ENCODE measurements at regions not wholly inside any gene's neighbourhood (a gene's known extent, or its start where the extent isn't known, plus 50 kb on each side); places are given as distances from the start of the nearest gene placed in this dataset.

GRCh38 chr2:125979886-125980285, 676.1 kb upstream of the GYPC start:
- Histone ChIP-seq H3K4me3 (ENCODE audit: control extremely low read depth in 1 of 5, extremely low read depth in 1 of 5, insufficient read depth in 1 of 5, low read depth in 2 of 5, low read length in 4 of 5) (no peak overlapping the region), H3K4me2 (replicated peaks; ENCODE audit: low read depth, low read length, poor library complexity, severe bottlenecking) (no peak overlapping the region), H3K4me1 (ENCODE audit: control insufficient read depth in 2 of 2, insufficient read depth in 2 of 2, low read length in 2 of 2) (no peaks in the 10 kb centered on the region), H3K9ac (ENCODE audit: low read length) (no peak overlapping the region), H3K79me2 (ENCODE audit: control insufficient read depth, insufficient read depth, low read length) (no peaks in the 10 kb centered on the region), H3K9me3 (ENCODE audit: control extremely low read depth in 1 of 3, control insufficient read depth in 2 of 3, insufficient read depth in 1 of 3, low read length in 2 of 3) (no peaks in the 10 kb centered on the region), H3K36me3 (replicated peaks in 1 of 2; ENCODE audit: control extremely low read depth in 1 of 2, control insufficient read depth in 1 of 2, extremely low read depth in 1 of 2, insufficient read depth in 2 of 2, low read length in 1 of 2) (no peaks in the 10 kb centered on the region), H4K20me1 (ENCODE audit: control insufficient read depth, insufficient read depth, low read length, poor library complexity, severe bottlenecking) (no peaks in the 10 kb centered on the region), H3K27me3 (replicated peaks in 1 of 4; ENCODE audit: control extremely low read depth in 1 of 4, control insufficient read depth in 3 of 4, insufficient read depth in 4 of 4, low read length in 3 of 4) (no peaks in the 10 kb centered on the region), H2AFZ (ENCODE audit: insufficient read depth, low read depth, low read length, poor library complexity, severe bottlenecking) (no peak overlapping the region), H3K27ac (ENCODE audit: low read length in 2 of 2) (no peak overlapping the region)
- no peak overlapping the region for H3K4me3 Mint-ChIP-seq
- TF ChIP-seq CTCF (IDR thresholded peaks at IDR 0.05) (no peak), EZH2 (IDR thresholded peaks at IDR 0.05; ENCODE audit: borderline replicate concordance, insufficient read depth, low read depth, low read length, poor library complexity, severe bottlenecking) (no peak)
- H3K27ac Mint-ChIP-seq: no peak overlapping the region
- H3K9me3 Mint-ChIP-seq (ENCODE audit: insufficient read depth): peaks cover 2% of the 10 kb centered on the region
- DNase-seq (no peak), ATAC-seq (ENCODE audit: low read depth) (no peak)
- intact Hi-C loops (cut with micrococcal nuclease): no loop called here
- H3K4me1 Mint-ChIP-seq: no peaks in the 10 kb centered on the region
- no peaks in the 10 kb centered on the region for H3K27me3 Mint-ChIP-seq
- ChIA-PET CTCF (no interaction called here), POLR2A (no interaction called here)
- 89% methylated on average over 1 of the region's 2 CpGs for WGBS (ENCODE audit: insufficient coverage)

- 77% methylated on average over 5 of the region's 5 CpGs for WGBS (ENCODE audit: insufficient coverage)
- CTCF ChIA-PET: no interaction called here
These were observed 672.6 kb upstream of the GYPC start for GRCh38 chr2:125983364-125983763.

More at GRCh38 chr2:125983364-125983763, 672.6 kb upstream of the GYPC start:
- Histone ChIP-seq H3K79me2 (ENCODE audit: control insufficient read depth, insufficient read depth, low read length) (no peaks in the 10 kb centered on the region), H3K4me2 (replicated peaks; ENCODE audit: low read depth, low read length, poor library complexity, severe bottlenecking) (no peak overlapping the region), H2AFZ (ENCODE audit: insufficient read depth, low read depth, low read length, poor library complexity, severe bottlenecking) (no peak overlapping the region), H4K20me1 (ENCODE audit: control insufficient read depth, insufficient read depth, low read length, poor library complexity, severe bottlenecking) (no peaks in the 10 kb centered on the region), H3K4me1 (ENCODE audit: control insufficient read depth in 2 of 2, insufficient read depth in 2 of 2, low read length in 2 of 2) (no peaks in the 10 kb centered on the region), H3K4me3 (ENCODE audit: control extremely low read depth in 1 of 5, extremely low read depth in 1 of 5, insufficient read depth in 1 of 5, low read depth in 2 of 5, low read length in 4 of 5) (no peak overlapping the region), H3K27me3 (replicated peaks in 1 of 4; ENCODE audit: control extremely low read depth in 1 of 4, control insufficient read depth in 3 of 4, insufficient read depth in 4 of 4, low read length in 3 of 4) (no peaks in the 10 kb centered on the region), H3K36me3 (replicated peaks in 1 of 2; ENCODE audit: control extremely low read depth in 1 of 2, control insufficient read depth in 1 of 2, extremely low read depth in 1 of 2, insufficient read depth in 2 of 2, low read length in 1 of 2) (no peaks in the 10 kb centered on the region), H3K9ac (ENCODE audit: low read length) (no peak overlapping the region), H3K27ac (ENCODE audit: low read length in 2 of 2) (no peak overlapping the region), H3K9me3 (ENCODE audit: control extremely low read depth in 1 of 3, control insufficient read depth in 2 of 3, insufficient read depth in 1 of 3, low read length in 2 of 3) (no peaks in the 10 kb centered on the region)
- Mint-ChIP-seq H3K27me3 (no peaks in the 10 kb centered on the region), H3K4me1 (no peaks in the 10 kb centered on the region), H3K9me3 (ENCODE audit: insufficient read depth) (no peaks in the 10 kb centered on the region), H3K27ac (no peak overlapping the region), H3K4me3 (no peak overlapping the region)
- POLR2A ChIA-PET: no interaction called here
- ATAC-seq (ENCODE audit: low read depth) (no peak), DNase-seq (no peak)
- intact Hi-C loops (cut with micrococcal nuclease): no loop called here
- TF ChIP-seq EZH2 (IDR thresholded peaks at IDR 0.05; ENCODE audit: borderline replicate concordance, insufficient read depth, low read depth, low read length, poor library complexity, severe bottlenecking): no peak
- TF ChIP-seq CTCF (IDR thresholded peaks at IDR 0.05): no peak
